Pancreas (tissue), 10 donors: ENCODE measurements at regions not wholly inside any gene's neighbourhood (a gene's known extent, or its start where the extent isn't known, plus 50 kb on each side); places are given as distances from the start of the nearest gene placed in this dataset.

ENCODE experiments used
- ATAC-seq, 4 donors: fragments of 200-7000 bp; cut with Tn5 transposase; one replicate each; pipeline versions ENCODE4 v1.8.0 to v1.9.1; 2020; ENCODE audit warnings: mild to moderate bottlenecking in 4 of 4, moderate library complexity in 4 of 4
- DNase-seq, 6 donors: peaks; one replicate each; pipeline ENCODE4 v3.0.0-alpha.2; 2020
- FAIRE-seq: peaks from 2 replicates; lab custom pipeline; 2012; peaks lifted over from hg19 to GRCh38; lab: Jason Lieb, UNC
- H3K27ac ChIP-seq, 4 donors: fragments of 200-600 bp; sonication (generic); 1 replicate in 3 of 4; 2 replicates in 1 of 4; pipeline versions ENCODE4 v1.5.0 to v1.8.0; 2020
- H3K27me3 ChIP-seq, 4 donors: fragments of 200-600 bp; one replicate each; pipeline ENCODE4 v1.8.0; 2021
- H3K36me3 ChIP-seq, 3 donors: fragments of 200-600 bp; sonication (generic) in 1 of 3; one replicate each; pipeline versions ENCODE4 v1.5.0 to v1.8.0; 2020 to 2021
- H3K4me1 ChIP-seq, 3 donors: fragments of 200-600 bp; one replicate each; pipeline ENCODE4 v1.8.0; 2021
- H3K4me3 ChIP-seq, 4 donors: fragments of 200-600 bp; sonication (generic) in 2 of 4; one replicate each; pipeline versions ENCODE4 v1.5.0 to v1.8.0; 2020 to 2021
- H3K9me3 ChIP-seq, 4 donors: fragments of 200-600 bp; one replicate each; pipeline ENCODE4 v1.8.0; 2021
- WGBS, 2 donors: extraction: QIAGEN DNeasy Blood & Tissue Kit; methylation state at CpG; one replicate each; pipeline ENCODE4 v1.1.7; 2013; 5-methylcytosine and 5-hydroxymethylcytosine counted together
- intact Hi-C, 3 donors: fragments of 100-400 bp; cut with DNase I; formaldehyde crosslinking; loops; one replicate each; pipeline versions ENCODE4 v1.11.1 to v1.14.2; 2022
- TF ChIP-seq, protein P1 (sequence below), 4 donors: fragments of 200-600 bp; sonication (generic) in 3 of 4; IDR thresholded peaks; one replicate each; pipeline versions ENCODE4 v1.5.0 to v1.8.0; 2021; ENCODE audit warnings: antibody characterized with exemption in 4 of 4
- donor health status: healthy with polysubstance abuse.
- donor health status: DM: no; HTN: no; CAD: no; lungs with moderate emphysema.
- donor health status: DM: no; HTN: no; CAD: no.
- donor health status: control.
- donor health status: control.
- donor health status: Bipolar disorder and iron deficiency.
- donor health status: DM: yes; HTN: yes; CAD: no.
- donor health status: DM: no; HTN: no; CAD: no.
- donor health status: DM: no; HTN: no; CAD: no.
- donor health status: DM: yes; HTN: yes; CAD: no.

DNA sequence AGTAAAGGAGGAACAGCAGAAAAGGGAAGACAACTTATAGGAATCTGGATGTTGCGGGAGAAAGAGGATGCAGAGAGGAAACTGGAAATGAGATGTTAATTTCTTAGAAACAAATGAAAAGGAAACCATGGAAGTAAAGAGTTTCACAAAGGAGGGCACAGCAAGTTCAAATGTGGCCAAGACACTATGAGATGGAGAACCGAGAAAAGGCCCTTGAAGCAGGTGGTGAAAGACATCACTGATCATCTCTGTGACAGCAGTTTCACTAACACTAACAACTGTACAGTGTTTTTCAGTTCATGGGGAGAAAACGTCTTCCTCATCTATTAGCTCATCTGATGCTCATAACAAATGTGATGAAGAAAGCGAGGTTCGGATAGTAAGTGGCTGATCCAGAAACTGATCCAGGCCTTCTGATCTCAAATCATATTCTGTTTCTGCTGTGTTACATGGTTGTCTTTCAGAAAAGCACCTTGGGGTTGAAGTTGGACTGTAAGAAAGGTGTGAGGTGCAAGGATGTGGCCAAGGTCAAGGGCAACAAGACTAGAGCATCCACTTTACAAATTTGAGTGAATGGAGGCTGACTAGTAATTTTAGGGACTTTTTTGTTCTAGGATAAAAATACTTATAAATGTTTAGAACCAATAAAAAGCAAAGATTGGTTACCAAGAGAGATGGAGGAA is 492.1 kb upstream of the CADM1 start:
- Histone ChIP-seq H3K36me3 (no peaks in the 10 kb centered on the region), H3K9me3 (no peaks in the 10 kb centered on the region), H3K27ac (no peak overlapping the region), H3K4me1 (no peaks in the 10 kb centered on the region), H3K4me3 (no peak overlapping the region), H3K27me3 (no peaks in the 10 kb centered on the region)
- TF ChIP-seq, protein P1, sequence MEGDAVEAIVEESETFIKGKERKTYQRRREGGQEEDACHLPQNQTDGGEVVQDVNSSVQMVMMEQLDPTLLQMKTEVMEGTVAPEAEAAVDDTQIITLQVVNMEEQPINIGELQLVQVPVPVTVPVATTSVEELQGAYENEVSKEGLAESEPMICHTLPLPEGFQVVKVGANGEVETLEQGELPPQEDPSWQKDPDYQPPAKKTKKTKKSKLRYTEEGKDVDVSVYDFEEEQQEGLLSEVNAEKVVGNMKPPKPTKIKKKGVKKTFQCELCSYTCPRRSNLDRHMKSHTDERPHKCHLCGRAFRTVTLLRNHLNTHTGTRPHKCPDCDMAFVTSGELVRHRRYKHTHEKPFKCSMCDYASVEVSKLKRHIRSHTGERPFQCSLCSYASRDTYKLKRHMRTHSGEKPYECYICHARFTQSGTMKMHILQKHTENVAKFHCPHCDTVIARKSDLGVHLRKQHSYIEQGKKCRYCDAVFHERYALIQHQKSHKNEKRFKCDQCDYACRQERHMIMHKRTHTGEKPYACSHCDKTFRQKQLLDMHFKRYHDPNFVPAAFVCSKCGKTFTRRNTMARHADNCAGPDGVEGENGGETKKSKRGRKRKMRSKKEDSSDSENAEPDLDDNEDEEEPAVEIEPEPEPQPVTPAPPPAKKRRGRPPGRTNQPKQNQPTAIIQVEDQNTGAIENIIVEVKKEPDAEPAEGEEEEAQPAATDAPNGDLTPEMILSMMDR (IDR thresholded peaks at IDR 0.05), result no peak
- ATAC-seq, result no peak
- DNase-seq, result no peak
- FAIRE-seq, result no peak
- 70 to 76% methylated on average over 5 of the region's 5 CpGs for WGBS, 2 donors
- intact Hi-C loops, result no loop called here

DNA sequence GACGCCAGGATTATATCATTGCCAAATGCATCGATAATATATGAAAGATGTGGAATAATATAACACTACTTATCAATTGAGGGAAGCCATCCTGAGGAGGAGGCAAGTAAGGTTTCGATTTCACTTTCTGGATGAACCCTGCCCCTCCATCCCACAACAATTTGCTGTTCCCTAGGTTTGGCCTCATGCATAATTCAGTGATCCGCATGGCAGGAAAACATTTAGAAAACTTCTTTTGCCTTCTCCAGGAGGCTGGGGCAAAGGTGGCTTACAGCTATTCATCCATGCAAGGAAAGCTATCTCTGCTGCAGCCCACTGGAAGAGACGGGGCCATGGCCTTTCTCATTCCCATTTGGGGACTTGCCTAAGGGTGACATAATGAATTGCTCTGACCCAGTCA is 489.4 kb upstream of the CADM1 start:
- H3K9me3 ChIP-seq, result no peaks in the 10 kb centered on the region
- intact Hi-C loops, result no loop called here
- 77 to 90% methylated on average over 5 of the region's 5 CpGs for WGBS, 2 donors
- no peaks in the 10 kb centered on the region for H3K27me3 ChIP-seq
- H3K36me3 ChIP-seq, result no peaks in the 10 kb centered on the region
- ATAC-seq, result no peak
- TF ChIP-seq, protein P1 (IDR thresholded peaks at IDR 0.05), result no peak
- H3K4me1 ChIP-seq, result no peaks in the 10 kb centered on the region
- no peak overlapping the region for H3K4me3 ChIP-seq
- no peak for FAIRE-seq
- DNase-seq, result no peak
- no peak overlapping the region for H3K27ac ChIP-seq

DNA sequence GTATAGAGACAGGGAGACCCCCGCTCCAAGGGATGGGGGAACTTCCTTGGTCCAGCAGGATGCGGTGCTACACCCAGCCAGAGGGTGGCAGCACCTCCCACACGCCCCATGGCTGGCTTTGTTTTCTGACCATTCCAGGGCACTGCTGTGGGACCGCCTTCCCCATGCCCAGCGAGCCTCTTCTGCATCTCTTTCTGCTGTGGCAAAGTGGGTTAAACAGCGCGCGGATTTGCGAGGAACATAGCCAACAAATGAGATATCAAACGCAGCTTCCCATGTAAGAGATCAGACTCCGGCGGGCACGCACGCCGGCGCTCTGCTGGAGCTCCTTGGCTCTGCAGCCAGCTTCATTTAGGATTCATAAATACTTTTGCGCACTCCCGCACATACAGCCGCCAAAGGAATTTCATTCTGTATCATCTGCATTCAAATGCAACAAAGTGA is 485.8 kb upstream of the CADM1 start:
- 57 to 62% methylated on average over 19 of the region's 19 CpGs for WGBS, 2 donors
- H3K9me3 ChIP-seq, result no peaks in the 10 kb centered on the region
- H3K4me1 ChIP-seq, result no peaks in the 10 kb centered on the region
- H3K27ac ChIP-seq, result no peak overlapping the region
- no peaks in the 10 kb centered on the region for H3K27me3 ChIP-seq
- intact Hi-C loops, result no loop called here
- no peak overlapping the region for H3K4me3 ChIP-seq
- H3K36me3 ChIP-seq, result no peaks in the 10 kb centered on the region
- TF ChIP-seq, protein P1 (IDR thresholded peaks at IDR 0.05), result peak in 2 of 4 donors; percentile 44 to 58
- no peak for FAIRE-seq
- peak in 3 of 4 donors; percentile 61 to 82 (median 64) for ATAC-seq
- no peak for DNase-seq

DNA sequence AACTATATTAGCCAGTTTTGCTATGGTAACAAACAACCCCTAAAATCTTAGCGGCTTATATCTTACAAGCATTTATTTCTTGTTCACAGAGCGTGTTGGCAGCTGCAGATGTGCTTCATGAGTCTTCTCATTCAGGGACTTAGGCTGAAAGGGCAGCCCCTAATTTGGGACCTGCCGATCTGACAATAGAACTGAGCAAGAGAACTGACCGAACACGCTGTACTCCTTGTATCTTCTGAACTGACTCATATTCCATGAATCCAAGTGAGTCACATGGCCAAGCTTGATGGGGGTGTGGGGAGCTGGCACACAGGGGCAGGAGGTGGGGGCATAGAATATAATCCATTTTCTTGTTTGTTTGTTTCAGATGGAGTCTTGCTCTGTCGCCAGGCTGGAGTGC is 481.7 kb upstream of the CADM1 start:
- no peak for DNase-seq
- ATAC-seq, result no peak
- Histone ChIP-seq H3K27me3 (no peaks in the 10 kb centered on the region), H3K4me3 (no peak overlapping the region), H3K9me3 (no peaks in the 10 kb centered on the region), H3K27ac (no peak overlapping the region), H3K36me3 (no peaks in the 10 kb centered on the region), H3K4me1 (no peaks in the 10 kb centered on the region)
- FAIRE-seq, result no peak
- intact Hi-C loops, result no loop called here
- TF ChIP-seq, protein P1 (IDR thresholded peaks at IDR 0.05), result no peak
- WGBS, 2 donors, result 85 to 87% methylated on average over 6 of the region's 6 CpGs

DNA sequence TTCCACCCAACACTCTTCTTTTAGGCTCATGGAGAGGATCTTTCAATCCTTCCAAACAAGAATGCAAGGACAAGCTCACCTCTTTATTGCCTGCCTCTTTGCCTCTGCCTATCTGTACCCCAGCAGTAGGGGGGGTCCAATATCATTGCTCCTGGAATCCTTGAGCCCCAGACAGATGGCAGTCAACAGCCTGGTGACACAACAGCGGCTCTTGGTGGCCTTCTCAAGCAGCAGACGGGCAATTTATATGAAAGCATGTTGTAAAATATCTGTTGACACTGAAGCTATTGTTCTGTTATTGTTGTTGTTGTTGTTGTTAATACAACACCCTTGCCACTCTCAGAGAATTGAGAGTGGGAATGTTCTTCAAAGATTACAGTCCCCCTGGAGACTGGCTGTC is 480.0 kb upstream of the CADM1 start:
- intact Hi-C loops, result no loop called here
- no peaks in the 10 kb centered on the region for H3K27me3 ChIP-seq
- no peak overlapping the region for H3K27ac ChIP-seq
- TF ChIP-seq, protein P1 (IDR thresholded peaks at IDR 0.05), result no peak
- no peaks in the 10 kb centered on the region for H3K4me1 ChIP-seq
- FAIRE-seq, result no peak
- WGBS, 2 donors, result 90 to 96% methylated on average over 2 of the region's 2 CpGs
- ATAC-seq, result no peak
- H3K4me3 ChIP-seq, result no peak overlapping the region
- no peak for DNase-seq
- H3K36me3 ChIP-seq, result no peaks in the 10 kb centered on the region
- no peaks in the 10 kb centered on the region for H3K9me3 ChIP-seq
